Prostate gland (tissue), 2 donors: ENCODE measurements at regions not wholly inside any gene's neighbourhood (a gene's known extent, or its start where the extent isn't known, plus 50 kb on each side); places are given as distances from the start of the nearest gene placed in this dataset.

Experiments
- DNase-seq: peaks from one replicate; pipeline ENCODE4 v3.0.0-alpha.2; 2019; ENCODE audit warnings: low spot score
- H3K27ac ChIP-seq, 2 donors: fragments of 200-600 bp; sonication (generic); 2 replicates each; pipeline ENCODE4 v1.5.1; 2017 to 2019
- H3K27me3 ChIP-seq: fragments of 200-600 bp; sonication (generic); replicated peaks from 2 replicates; pipeline ENCODE4 v1.5.1; 2019; ENCODE audit not compliant: insufficient read depth
- H3K36me3 ChIP-seq, 2 donors: fragments of 200-600 bp; sonication (generic); 1 replicate in 1 of 2; 2 replicates in 1 of 2; pipeline versions ENCODE4 v1.5.1 to v1.8.1; 2017 to 2019
- H3K4me1 ChIP-seq: fragments of 200-600 bp; sonication (generic); replicated peaks from 2 replicates; pipeline ENCODE4 v1.5.1; 2019
- H3K4me3 ChIP-seq, 2 donors: fragments of 200-600 bp; sonication (generic); 2 replicates each; pipeline ENCODE4 v1.5.1; 2017 to 2019
- H3K9me3 ChIP-seq: fragments of 200-600 bp; sonication (generic); 2 replicates; pipeline ENCODE4 v1.5.1; 2017
- POLR2A ChIP-seq: fragments of 450-650 bp; IDR thresholded peaks from one replicate; pipeline ENCODE4 v1.6.1; 2016; ENCODE audit warnings: antibody characterized with exemption, mild to moderate bottlenecking
- POLR2AphosphoS5 ChIP-seq: sonication (generic); formaldehyde crosslinking; IDR thresholded peaks from one replicate; pipeline ENCODE4 v1.6.1; 2017; ENCODE audit warnings: antibody characterized with exemption
- WGBS: methylation state at CpG from one replicate; pipeline ENCODE4 v1.1.5; 2018; 5-methylcytosine and 5-hydroxymethylcytosine counted together
- intact Hi-C: fragments of 100-400 bp; cut with DNase I; formaldehyde crosslinking; loops from one replicate; pipeline ENCODE4 v1.14.2; 2022
- TF ChIP-seq, protein P1 (sequence below), 4 experiments: fragments of 200-600 bp in 2 of 4; fragments of 450-650 bp in 2 of 4; sonication (generic) in 2 of 4; IDR thresholded peaks; 1 replicate in 3 of 4; 2 replicates in 1 of 4; pipeline ENCODE4 v1.5.1; 2016 to 2019; ENCODE audit warnings: antibody characterized with exemption in 4 of 4, mild to moderate bottlenecking in 2 of 4, moderate library complexity in 2 of 4

- peak; percentile 58 for DNase-seq
- WGBS, result 43% methylated on average over 8 of the region's 8 CpGs
- Histone ChIP-seq H3K36me3 (no peaks in the 10 kb centered on the region), H3K9me3 (no peaks in the 10 kb centered on the region), H3K27me3 (no peaks in the 10 kb centered on the region), H3K27ac (no peak overlapping the region), H3K4me3 (no peak overlapping the region), H3K4me1 (no peaks in the 10 kb centered on the region)
- TF ChIP-seq, protein P1, sequence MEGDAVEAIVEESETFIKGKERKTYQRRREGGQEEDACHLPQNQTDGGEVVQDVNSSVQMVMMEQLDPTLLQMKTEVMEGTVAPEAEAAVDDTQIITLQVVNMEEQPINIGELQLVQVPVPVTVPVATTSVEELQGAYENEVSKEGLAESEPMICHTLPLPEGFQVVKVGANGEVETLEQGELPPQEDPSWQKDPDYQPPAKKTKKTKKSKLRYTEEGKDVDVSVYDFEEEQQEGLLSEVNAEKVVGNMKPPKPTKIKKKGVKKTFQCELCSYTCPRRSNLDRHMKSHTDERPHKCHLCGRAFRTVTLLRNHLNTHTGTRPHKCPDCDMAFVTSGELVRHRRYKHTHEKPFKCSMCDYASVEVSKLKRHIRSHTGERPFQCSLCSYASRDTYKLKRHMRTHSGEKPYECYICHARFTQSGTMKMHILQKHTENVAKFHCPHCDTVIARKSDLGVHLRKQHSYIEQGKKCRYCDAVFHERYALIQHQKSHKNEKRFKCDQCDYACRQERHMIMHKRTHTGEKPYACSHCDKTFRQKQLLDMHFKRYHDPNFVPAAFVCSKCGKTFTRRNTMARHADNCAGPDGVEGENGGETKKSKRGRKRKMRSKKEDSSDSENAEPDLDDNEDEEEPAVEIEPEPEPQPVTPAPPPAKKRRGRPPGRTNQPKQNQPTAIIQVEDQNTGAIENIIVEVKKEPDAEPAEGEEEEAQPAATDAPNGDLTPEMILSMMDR (IDR thresholded peaks at IDR 0.05), result no peak
- TF ChIP-seq POLR2AphosphoS5, result peak; percentile 70
- intact Hi-C loops, result loop anchor here (5.0 to 10.0 kb wide), 2 partner anchors 41 to 104 kb away; no protein-coding TSS in a partner anchor
These were observed 227.5 kb downstream of the WDR11 start for GRCh38 chr10:121078672-121079102.

GRCh38 chr10:121079226-121079625 is 228.1 kb downstream of the WDR11 start:
- no peaks in the 10 kb centered on the region for H3K4me1 ChIP-seq
- no peaks in the 10 kb centered on the region for H3K9me3 ChIP-seq
- intact Hi-C loops, result loop anchor here (5.0 to 10.0 kb wide), 2 partner anchors 42 to 104 kb away; no protein-coding TSS in a partner anchor
- no peaks in the 10 kb centered on the region for H3K36me3 ChIP-seq
- no peak overlapping the region for H3K4me3 ChIP-seq
- no peaks in the 10 kb centered on the region for H3K27me3 ChIP-seq
- no peak overlapping the region for H3K27ac ChIP-seq
- TF ChIP-seq POLR2A (no peak), POLR2AphosphoS5 (no peak)
- TF ChIP-seq, protein P1 (IDR thresholded peaks at IDR 0.05), result no peak
- 92% methylated on average over 6 of the region's 6 CpGs for WGBS
- no peak for DNase-seq

- H3K9me3 ChIP-seq, result no peaks in the 10 kb centered on the region
- no peak overlapping the region for H3K4me3 ChIP-seq
- no peaks in the 10 kb centered on the region for H3K4me1 ChIP-seq
- H3K27ac ChIP-seq, result no peak overlapping the region
- no peaks in the 10 kb centered on the region for H3K36me3 ChIP-seq
- intact Hi-C loops, result no loop called here
- H3K27me3 ChIP-seq, result no peaks in the 10 kb centered on the region
- DNase-seq, result no peak
- WGBS, result 11% methylated on average over 6 of the region's 7 CpGs
- TF ChIP-seq POLR2A (no peak), POLR2AphosphoS5 (no peak)
- TF ChIP-seq, protein P1 (IDR thresholded peaks at IDR 0.05), result no peak
These were observed 229.2 kb downstream of the WDR11 start for GRCh38 chr10:121080281-121080891.

GRCh38 chr10:121081306-121081705 is 230.1 kb downstream of the WDR11 start:
- 88% methylated on average over 3 of the region's 3 CpGs for WGBS
- intact Hi-C loops, result no loop called here

More at GRCh38 chr10:121081306-121081705, 230.1 kb downstream of the WDR11 start:
- Histone ChIP-seq H3K4me3 (no peak overlapping the region), H3K27me3 (no peaks in the 10 kb centered on the region), H3K36me3 (no peaks in the 10 kb centered on the region), H3K27ac (no peak overlapping the region), H3K4me1 (no peaks in the 10 kb centered on the region), H3K9me3 (no peaks in the 10 kb centered on the region)
- no peak for DNase-seq
- TF ChIP-seq, protein P1 (IDR thresholded peaks at IDR 0.05), result no peak
- TF ChIP-seq POLR2AphosphoS5 (no peak), POLR2A (no peak)
